ENCODE measurements at regions not wholly inside any gene's neighbourhood (a gene's known extent, or its start where the extent isn't known, plus 50 kb on each side); places are given as distances from the start of the nearest gene placed in this dataset.

- Histone ChIP-seq H3K36me3 (ENCODE audit: control insufficient read depth in 2 of 3, insufficient read depth in 3 of 3, low read length in 3 of 3) (no peaks in the 10 kb centered on the region), H3K4me1 (ENCODE audit: control insufficient read depth in 2 of 3, insufficient read depth in 2 of 3, low read depth in 1 of 3, low read length in 3 of 3) (no peaks in the 10 kb centered on the region)
Observed at GRCh38 chr11:15378941-15379340, 264.2 kb downstream of the INSC start.

GRCh38 chr11:15379483-15379882 lies 264.8 kb downstream of the INSC start:
- peaks cover 0 to 6% (median 2%) of the 10 kb centered on the region in 3 donors for H3K9me3 ChIP-seq (ENCODE audit: control insufficient read depth in 2 of 3, insufficient read depth in 1 of 3, low read length in 3 of 3)
- H3K4me3 ChIP-seq (ENCODE audit: low read length in 3 of 3): no peak overlapping the region
- intact Hi-C loops (cut with DNase I): no loop called here
- no peak overlapping the region for H3K9ac ChIP-seq (ENCODE audit: low read length in 3 of 3)
- no peak for TF ChIP-seq CTCF (IDR thresholded peaks at IDR 0.05; ENCODE audit: borderline replicate concordance, extremely low read depth, insufficient read depth)
- H3K27ac ChIP-seq (ENCODE audit: low read depth in 2 of 2, low read length in 2 of 2): no peak overlapping the region
- H3K27me3 ChIP-seq (ENCODE audit: control insufficient read depth, insufficient read depth, low read length): no peaks in the 10 kb centered on the region
- no peaks in the 10 kb centered on the region for H3K36me3 ChIP-seq (ENCODE audit: control insufficient read depth in 2 of 3, insufficient read depth in 3 of 3, low read length in 3 of 3)
- H3K4me1 ChIP-seq (ENCODE audit: control insufficient read depth in 2 of 3, insufficient read depth in 2 of 3, low read depth in 1 of 3, low read length in 3 of 3): no peaks in the 10 kb centered on the region
- DNase-seq (no peak), FAIRE-seq (no peak)

More at GRCh38 chr11:15378941-15379340, 264.2 kb downstream of the INSC start:
- Histone ChIP-seq H3K27me3 (ENCODE audit: control insufficient read depth, insufficient read depth, low read length) (no peaks in the 10 kb centered on the region), H3K9me3 (ENCODE audit: control insufficient read depth in 2 of 3, insufficient read depth in 1 of 3, low read length in 3 of 3) (peaks cover 0 to 6% (median 2%) of the 10 kb centered on the region in 3 donors), H3K27ac (ENCODE audit: low read depth in 2 of 2, low read length in 2 of 2) (no peak overlapping the region), H3K4me3 (ENCODE audit: low read length in 3 of 3) (no peak overlapping the region), H3K9ac (ENCODE audit: low read length in 3 of 3) (no peak overlapping the region)
- TF ChIP-seq CTCF (IDR thresholded peaks at IDR 0.05; ENCODE audit: borderline replicate concordance, extremely low read depth, insufficient read depth): no peak
- no peak for FAIRE-seq
- intact Hi-C loops (cut with DNase I): no loop called here
- DNase-seq: no peak

GRCh38 chr11:15390857-15391256 lies 276.1 kb downstream of the INSC start:
- Histone ChIP-seq H3K27me3 (ENCODE audit: control insufficient read depth, insufficient read depth, low read length) (no peaks in the 10 kb centered on the region), H3K36me3 (ENCODE audit: control insufficient read depth in 2 of 3, insufficient read depth in 3 of 3, low read length in 3 of 3) (no peaks in the 10 kb centered on the region), H3K4me1 (ENCODE audit: control insufficient read depth in 2 of 3, insufficient read depth in 2 of 3, low read depth in 1 of 3, low read length in 3 of 3) (no peaks in the 10 kb centered on the region), H3K9me3 (ENCODE audit: control insufficient read depth in 2 of 3, insufficient read depth in 1 of 3, low read length in 3 of 3) (no peaks in the 10 kb centered on the region), H3K9ac (ENCODE audit: low read length in 3 of 3) (no peak overlapping the region), H3K27ac (ENCODE audit: low read depth in 2 of 2, low read length in 2 of 2) (no peak overlapping the region), H3K4me3 (ENCODE audit: low read length in 3 of 3) (no peak overlapping the region)
- FAIRE-seq (no peak), DNase-seq (no peak)
- intact Hi-C loops (cut with DNase I): no loop called here
- no peak for TF ChIP-seq CTCF (IDR thresholded peaks at IDR 0.05; ENCODE audit: borderline replicate concordance, extremely low read depth, insufficient read depth)

- no peak for FAIRE-seq
- no peak for DNase-seq
- no peak overlapping the region for H3K27ac ChIP-seq (ENCODE audit: low read depth in 2 of 2, low read length in 2 of 2)
- no peak overlapping the region for H3K4me3 ChIP-seq (ENCODE audit: low read length in 3 of 3)
- H3K36me3 ChIP-seq (ENCODE audit: control insufficient read depth in 2 of 3, insufficient read depth in 3 of 3, low read length in 3 of 3): no peaks in the 10 kb centered on the region
- no peak for TF ChIP-seq CTCF (IDR thresholded peaks at IDR 0.05; ENCODE audit: borderline replicate concordance, extremely low read depth, insufficient read depth)
- H3K9ac ChIP-seq (ENCODE audit: low read length in 3 of 3): no peak overlapping the region
- intact Hi-C loops (cut with DNase I): no loop called here
- H3K4me1 ChIP-seq (ENCODE audit: control insufficient read depth in 2 of 3, insufficient read depth in 2 of 3, low read depth in 1 of 3, low read length in 3 of 3): no peaks in the 10 kb centered on the region
- H3K9me3 ChIP-seq (ENCODE audit: control insufficient read depth in 2 of 3, insufficient read depth in 1 of 3, low read length in 3 of 3): peaks cover 0 to 8% (median 2%) of the 10 kb centered on the region in 3 donors
- no peaks in the 10 kb centered on the region for H3K27me3 ChIP-seq (ENCODE audit: control insufficient read depth, insufficient read depth, low read length)
Observed at GRCh38 chr11:15396778-15397177, 282.1 kb downstream of the INSC start.
